GM19043 (cell line): ENCODE measurements at regions not wholly inside any gene's neighbourhood (a gene's known extent, or its start where the extent isn't known, plus 50 kb on each side); places are given as distances from the start of the nearest gene placed in this dataset.
"Not testable (repeated sequence)": the region's sequence is repeated elsewhere in the genome, so short reads cannot be mapped to it uniquely, and the experiment has no call there.

Experiments
- ATAC-seq: cut with Tn5 transposase; IDR thresholded peaks from one replicate; pipeline ENCODE4 v1.9.1; 2021; ENCODE audit warnings: low read depth; ENCODE audit not compliant: unreplicated experiment

DNA sequence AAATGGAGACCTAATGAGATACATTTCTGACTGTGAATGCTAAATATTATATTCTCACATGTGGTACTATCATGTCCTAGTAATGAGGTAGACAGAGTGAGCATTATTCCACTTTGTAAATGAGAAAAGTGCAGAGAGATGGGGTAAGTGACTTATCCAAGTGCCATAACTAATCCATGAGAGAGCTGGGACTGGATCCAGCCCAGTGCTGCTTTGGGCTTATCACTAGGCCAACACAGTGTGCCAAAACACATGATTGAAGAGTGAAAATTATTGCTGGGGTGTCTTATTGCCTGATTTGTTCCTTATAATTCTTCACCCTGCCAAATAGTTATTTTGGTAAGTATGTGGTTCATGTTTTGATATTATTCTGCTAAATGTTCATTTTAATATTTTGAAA lies 442.2 kb upstream of the GRAMD2B start:
- no peak for ATAC-seq

GRCh38 chr5:125987677-125988255 lies 435.4 kb upstream of the GRAMD2B start:
- ATAC-seq: no peak

DNA sequence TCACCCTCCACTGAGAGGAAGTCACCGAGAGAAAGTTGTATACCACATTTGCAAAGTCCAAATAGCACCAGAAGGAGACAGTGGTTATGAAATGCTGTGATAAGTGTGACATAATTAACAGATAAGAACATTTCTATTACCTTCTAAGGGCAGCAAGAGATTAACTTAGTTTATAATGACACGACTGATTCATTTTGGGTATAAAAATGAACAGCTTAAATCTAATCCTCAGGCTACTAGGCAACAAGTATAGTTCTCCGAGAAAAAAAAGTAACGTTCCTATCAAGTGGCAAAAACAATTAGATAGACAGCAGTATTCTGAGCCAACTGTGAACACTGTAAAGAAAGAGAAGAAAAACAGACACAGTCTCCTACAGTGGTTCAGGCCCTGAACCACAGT lies 431.2 kb upstream of the GRAMD2B start:
- no peak for ATAC-seq

DNA sequence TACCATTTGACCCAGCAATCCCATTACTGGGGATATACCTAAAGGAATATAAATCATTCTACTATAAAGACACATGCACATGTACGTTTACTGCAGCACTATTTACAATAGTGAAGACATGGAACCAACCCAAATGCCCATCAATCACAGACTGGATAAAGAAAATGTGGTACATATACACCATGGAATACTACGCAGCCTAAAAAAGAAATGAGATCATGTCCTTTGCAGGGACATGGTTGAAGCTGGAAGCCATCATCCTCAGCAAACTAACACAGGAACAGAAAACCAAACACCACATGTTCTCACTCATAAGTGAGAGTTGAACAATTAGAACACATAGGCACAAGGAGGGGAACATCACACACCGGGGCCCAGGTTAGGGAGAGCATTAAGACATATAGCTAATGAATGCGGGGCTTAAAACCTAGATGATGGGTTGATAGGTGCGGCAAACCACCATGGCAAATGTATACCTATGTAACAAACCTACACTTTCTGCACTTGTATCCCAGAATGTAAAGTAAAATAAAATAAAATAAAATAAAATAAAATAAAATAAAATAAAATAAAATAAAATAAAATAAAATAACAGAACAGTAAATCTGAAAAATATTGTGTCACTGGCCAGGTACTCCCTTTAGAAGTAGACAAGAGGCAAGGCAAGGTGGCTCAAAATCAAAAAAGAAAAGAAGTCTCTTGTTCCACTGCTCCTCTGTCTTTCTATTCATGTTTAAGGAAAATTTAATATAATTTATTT lies 423.8 kb upstream of the GRAMD2B start:
- not testable (repeated sequence) for ATAC-seq

- no peak for ATAC-seq
These were observed 422.7 kb upstream of the GRAMD2B start for GRCh38 chr5:126000507-126000906.

GRCh38 chr5:126002222-126002897 lies 420.8 kb upstream of the GRAMD2B start:
- ATAC-seq: no peak

- ATAC-seq: no peak
These were observed 419.9 kb upstream of the GRAMD2B start for GRCh38 chr5:126003309-126003708.

DNA sequence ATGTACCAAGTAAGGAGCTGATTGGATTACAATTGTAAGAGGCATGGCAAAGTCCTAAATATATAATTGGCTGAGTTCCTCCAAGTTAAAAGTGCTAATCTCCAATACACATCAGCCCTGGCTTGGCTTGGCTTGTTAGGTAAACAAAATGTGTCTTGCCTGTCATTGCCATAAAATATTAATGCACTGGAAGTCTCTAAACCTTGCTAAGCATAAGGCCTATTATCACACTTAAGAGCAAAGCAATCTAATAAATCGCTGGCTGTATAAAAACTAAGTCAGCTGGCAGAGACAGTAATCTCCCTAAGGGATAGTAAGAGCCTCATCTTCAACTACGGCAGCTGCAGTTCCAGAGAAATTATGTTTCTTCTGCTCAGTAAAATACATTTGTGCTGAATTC lies 418.6 kb upstream of the GRAMD2B start:
- no peak for ATAC-seq

DNA sequence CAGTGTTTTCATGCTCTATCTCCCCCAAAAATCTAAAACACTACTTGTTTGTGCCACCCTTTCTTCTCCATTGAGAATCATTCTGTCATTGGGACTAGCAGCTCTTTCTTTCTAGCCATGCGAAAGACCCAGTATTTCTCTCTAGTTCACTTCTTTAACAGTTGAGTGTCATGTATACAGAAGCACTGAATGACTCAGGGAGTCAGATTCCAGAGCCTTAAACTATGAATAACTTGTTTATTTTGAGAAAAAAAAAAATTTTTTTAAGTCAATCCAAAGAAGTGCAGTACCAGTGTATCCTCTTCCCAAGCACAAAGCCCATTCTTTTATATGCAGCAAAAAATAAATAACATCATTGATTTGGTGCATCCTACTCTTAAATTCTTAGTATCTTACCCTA lies 415.4 kb upstream of the GRAMD2B start:
- ATAC-seq: no peak

- no peak for ATAC-seq
These were observed 413.6 kb upstream of the GRAMD2B start for GRCh38 chr5:126009566-126009965.

DNA sequence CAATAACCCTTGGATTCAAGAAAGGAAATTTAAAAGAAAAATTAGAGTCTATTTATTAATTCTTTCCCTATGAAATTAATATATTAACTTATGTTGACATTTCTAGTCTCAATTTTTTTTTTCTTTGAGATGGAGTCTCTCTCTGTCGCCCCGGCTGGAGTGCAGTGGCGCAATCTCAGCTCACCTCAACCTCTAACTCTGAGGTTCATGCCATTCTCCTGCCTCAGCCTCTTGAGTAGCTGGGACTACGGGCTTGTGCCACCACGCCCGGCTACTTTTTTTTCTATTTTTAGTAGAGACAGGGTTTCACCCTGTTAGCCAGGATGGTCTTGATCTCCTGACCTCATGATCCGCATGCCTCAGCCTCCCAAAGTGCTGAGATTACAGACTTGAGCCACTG lies 411.7 kb upstream of the GRAMD2B start:
- not testable (repeated sequence) for ATAC-seq

DNA sequence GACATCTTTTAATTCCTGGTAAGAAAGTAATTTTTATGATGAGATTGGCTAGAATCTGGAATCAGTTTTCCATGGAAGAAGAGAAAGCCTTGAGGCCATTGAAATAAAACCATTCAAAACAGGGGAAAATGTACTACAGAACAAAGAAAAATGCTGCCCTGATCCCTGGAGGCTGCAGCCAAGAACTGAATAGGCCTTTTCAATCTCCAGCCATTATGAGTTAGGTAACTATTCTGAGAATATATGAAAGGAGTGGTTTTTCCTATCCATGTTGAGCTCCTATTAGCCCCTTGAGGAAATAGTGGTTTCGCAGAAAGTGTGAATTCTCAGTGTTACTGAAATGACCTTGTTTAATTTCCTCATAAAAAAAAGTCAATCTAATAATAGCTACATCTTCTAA lies 408.5 kb upstream of the GRAMD2B start:
- no peak for ATAC-seq

GRCh38 chr5:126015235-126016181 lies 407.7 kb upstream of the GRAMD2B start:
- ATAC-seq: no peak

DNA sequence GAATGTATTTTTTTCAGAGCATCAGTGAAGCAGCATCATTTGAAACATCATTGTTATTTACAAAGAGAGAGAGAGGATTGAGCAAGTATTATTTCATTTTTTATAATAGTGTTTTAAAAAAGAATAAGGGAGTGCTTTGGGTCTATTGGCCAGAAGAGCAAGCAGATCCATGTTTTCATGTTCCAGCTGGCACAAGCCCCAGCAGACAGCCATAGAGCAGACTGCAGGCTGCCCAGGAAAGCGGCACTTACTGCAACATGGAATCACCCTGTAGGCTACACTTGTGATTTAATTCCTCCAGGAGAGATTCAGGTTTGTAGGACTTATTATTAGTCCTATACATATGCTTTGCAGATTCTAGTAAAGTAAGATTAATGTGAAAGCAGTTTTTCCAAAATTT lies 407.0 kb upstream of the GRAMD2B start:
- no peak for ATAC-seq

DNA sequence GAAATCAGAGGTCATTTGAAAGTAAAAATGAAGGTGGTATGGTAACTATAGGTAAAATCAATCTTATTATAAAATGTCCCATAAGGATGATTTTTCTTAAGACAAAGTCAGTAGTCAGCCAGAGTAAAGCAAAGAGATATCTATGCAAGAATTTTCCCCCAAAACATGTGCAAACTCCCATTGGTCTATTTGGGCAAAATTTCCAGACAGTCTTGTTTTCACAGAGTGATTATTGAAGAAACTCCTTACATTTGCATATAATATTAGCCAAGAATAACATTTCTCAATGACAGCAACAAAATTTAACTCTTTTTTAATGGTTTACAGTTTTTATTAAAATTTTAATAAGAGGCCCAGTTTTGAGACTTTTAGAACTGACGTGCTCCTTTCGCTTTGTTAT lies 406.1 kb upstream of the GRAMD2B start:
- no peak for ATAC-seq

- no peak for ATAC-seq
These were observed 402.4 kb upstream of the GRAMD2B start for GRCh38 chr5:126020770-126021169.

- no peak for ATAC-seq
These were observed 399.2 kb upstream of the GRAMD2B start for GRCh38 chr5:126023994-126024441.

GRCh38 chr5:126027149-126027548 lies 396.1 kb upstream of the GRAMD2B start:
- no peak for ATAC-seq

GRCh38 chr5:126027652-126028051 lies 395.6 kb upstream of the GRAMD2B start:
- ATAC-seq: no peak

DNA sequence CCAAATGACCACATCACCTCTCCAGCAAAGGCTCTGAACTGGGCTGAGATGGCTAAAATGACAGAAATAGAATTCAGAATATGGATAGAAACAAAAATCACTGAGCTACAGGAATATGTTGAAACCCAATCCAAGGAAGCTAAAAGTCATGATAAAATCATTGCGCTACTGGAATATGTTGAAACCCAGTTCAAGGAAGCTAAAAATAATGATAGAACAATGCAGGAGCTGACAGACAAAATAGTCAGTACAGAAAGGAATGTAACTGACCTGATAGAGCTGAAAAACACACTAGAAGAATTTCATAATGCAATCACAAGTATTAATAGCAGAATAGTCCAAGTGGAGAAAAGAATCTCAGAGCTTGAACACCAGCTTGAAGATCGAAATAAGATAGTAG lies 394.9 kb upstream of the GRAMD2B start:
- ATAC-seq: no peak

DNA sequence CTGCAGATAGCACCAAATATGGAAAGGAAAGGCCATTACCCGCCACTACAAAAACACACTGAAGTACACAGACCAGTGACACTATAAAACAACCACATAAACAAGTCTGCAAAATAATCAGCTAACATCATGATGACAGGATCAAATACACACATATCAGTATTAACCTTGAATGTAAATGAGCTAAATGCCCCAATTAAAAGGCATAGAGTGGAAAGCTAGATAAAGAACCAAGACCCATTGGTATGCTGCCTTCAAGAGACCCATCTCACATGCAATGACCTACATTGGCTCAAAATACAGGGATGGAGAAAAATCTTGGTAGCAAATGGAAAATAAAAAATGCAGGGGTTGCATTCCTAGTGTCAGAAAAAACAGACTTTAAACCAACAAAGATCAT lies 393.9 kb upstream of the GRAMD2B start:
- ATAC-seq: not testable (repeated sequence)
